ENCODE measurements at regions not wholly inside any gene's neighbourhood (a gene's known extent, or its start where the extent isn't known, plus 50 kb on each side); places are given as distances from the start of the nearest gene placed in this dataset.
A peak's percentile ranks its signal among the peaks of the same experiment; 100 is the strongest.

DNA sequence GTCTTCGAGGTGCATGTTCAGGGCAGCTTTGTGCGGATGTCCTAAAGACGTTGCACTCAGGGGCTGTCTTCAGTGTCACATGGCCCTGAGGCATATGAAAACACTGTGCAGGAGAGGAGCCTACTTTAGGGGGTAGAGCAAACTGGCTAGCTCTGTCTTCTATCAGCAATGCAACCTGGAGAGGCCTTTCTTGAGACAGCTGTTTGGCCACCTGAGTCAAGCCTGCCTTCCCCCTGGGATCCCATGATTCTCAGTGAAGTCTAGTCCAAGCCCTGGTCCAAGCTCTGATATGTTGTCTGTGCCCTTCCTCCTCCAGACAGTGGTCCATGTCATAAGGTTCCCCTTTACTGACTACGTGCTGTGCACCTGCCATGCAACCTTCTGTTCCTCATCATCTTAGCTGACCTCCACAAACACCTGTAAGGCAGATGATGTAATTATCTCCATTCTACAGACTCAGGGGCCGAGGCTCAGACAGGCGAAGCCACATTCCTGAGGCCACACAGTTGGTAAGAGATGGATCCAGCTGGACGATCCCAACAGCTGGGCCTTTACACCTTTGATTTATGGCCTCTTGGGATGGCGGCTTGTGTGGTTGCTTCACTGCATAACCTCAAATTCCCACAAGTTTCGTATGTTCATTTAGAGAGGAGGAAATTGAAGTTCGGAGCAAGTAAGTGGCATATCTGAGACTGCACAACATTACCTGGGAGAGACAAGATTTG lies 109.9 kb downstream of the COPS8 start:
- Histone ChIP-seq H3K4me3 (no peak overlapping the region), H3K27me3 (no peaks in the 10 kb centered on the region), H3K27ac (no peak overlapping the region), H3K9me3 (no peaks in the 10 kb centered on the region), H3K36me3 (no peaks in the 10 kb centered on the region), H3K4me1 (peaks cover 0 to 10% (median 2%) of the 10 kb centered on the region in 4 donors)
- peak in 1 of 2 donors; percentile 4 for DNase-seq (ENCODE audit: low spot score in 2 of 2)
- 84 to 93% methylated on average over 9 to 10 of the region's 10 CpGs for WGBS, 2 donors
- TF ChIP-seq, protein P1, sequence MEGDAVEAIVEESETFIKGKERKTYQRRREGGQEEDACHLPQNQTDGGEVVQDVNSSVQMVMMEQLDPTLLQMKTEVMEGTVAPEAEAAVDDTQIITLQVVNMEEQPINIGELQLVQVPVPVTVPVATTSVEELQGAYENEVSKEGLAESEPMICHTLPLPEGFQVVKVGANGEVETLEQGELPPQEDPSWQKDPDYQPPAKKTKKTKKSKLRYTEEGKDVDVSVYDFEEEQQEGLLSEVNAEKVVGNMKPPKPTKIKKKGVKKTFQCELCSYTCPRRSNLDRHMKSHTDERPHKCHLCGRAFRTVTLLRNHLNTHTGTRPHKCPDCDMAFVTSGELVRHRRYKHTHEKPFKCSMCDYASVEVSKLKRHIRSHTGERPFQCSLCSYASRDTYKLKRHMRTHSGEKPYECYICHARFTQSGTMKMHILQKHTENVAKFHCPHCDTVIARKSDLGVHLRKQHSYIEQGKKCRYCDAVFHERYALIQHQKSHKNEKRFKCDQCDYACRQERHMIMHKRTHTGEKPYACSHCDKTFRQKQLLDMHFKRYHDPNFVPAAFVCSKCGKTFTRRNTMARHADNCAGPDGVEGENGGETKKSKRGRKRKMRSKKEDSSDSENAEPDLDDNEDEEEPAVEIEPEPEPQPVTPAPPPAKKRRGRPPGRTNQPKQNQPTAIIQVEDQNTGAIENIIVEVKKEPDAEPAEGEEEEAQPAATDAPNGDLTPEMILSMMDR (IDR thresholded peaks at IDR 0.05), result no peak
- no peak for TF ChIP-seq EP300 (IDR thresholded peaks at IDR 0.05)
- TF ChIP-seq POLR2A (IDR thresholded peaks at IDR 0.05), result no peak

GRCh38 chr2:237196409-237196808 lies 110.7 kb downstream of the COPS8 start:
- Histone ChIP-seq H3K4me3 (no peak overlapping the region), H3K4me1 (peaks cover 0 to 11% (median 2%) of the 10 kb centered on the region in 4 donors), H3K36me3 (no peaks in the 10 kb centered on the region), H3K27ac (no peak overlapping the region), H3K9me3 (no peaks in the 10 kb centered on the region), H3K27me3 (no peaks in the 10 kb centered on the region)
- WGBS, 2 donors, result 42 to 52% methylated on average over 1 of the region's 1 CpG
- TF ChIP-seq EP300 (IDR thresholded peaks at IDR 0.05), result no peak
- TF ChIP-seq POLR2A (IDR thresholded peaks at IDR 0.05), result no peak
- TF ChIP-seq, protein P1 (IDR thresholded peaks at IDR 0.05), result no peak
- no peak for DNase-seq (ENCODE audit: low spot score in 2 of 2)

- Histone ChIP-seq H3K27ac (no peak overlapping the region), H3K27me3 (no peaks in the 10 kb centered on the region), H3K4me3 (no peak overlapping the region), H3K36me3 (no peaks in the 10 kb centered on the region), H3K9me3 (no peaks in the 10 kb centered on the region), H3K4me1 (peaks cover 0 to 12% (median 2%) of the 10 kb centered on the region in 4 donors)
- TF ChIP-seq POLR2A (IDR thresholded peaks at IDR 0.05), result no peak
- TF ChIP-seq EP300 (IDR thresholded peaks at IDR 0.05), result no peak
- TF ChIP-seq, protein P1 (IDR thresholded peaks at IDR 0.05), result no peak
- whole genome bisulfite sequencing, 2 donors, result 72 to 77% methylated on average over 6 of the region's 6 CpGs
- peak in 1 of 2 donors; percentile 5 for DNase-seq (ENCODE audit: low spot score in 2 of 2)
These were observed 111.4 kb downstream of the COPS8 start for GRCh38 chr2:237196866-237197618.

DNA sequence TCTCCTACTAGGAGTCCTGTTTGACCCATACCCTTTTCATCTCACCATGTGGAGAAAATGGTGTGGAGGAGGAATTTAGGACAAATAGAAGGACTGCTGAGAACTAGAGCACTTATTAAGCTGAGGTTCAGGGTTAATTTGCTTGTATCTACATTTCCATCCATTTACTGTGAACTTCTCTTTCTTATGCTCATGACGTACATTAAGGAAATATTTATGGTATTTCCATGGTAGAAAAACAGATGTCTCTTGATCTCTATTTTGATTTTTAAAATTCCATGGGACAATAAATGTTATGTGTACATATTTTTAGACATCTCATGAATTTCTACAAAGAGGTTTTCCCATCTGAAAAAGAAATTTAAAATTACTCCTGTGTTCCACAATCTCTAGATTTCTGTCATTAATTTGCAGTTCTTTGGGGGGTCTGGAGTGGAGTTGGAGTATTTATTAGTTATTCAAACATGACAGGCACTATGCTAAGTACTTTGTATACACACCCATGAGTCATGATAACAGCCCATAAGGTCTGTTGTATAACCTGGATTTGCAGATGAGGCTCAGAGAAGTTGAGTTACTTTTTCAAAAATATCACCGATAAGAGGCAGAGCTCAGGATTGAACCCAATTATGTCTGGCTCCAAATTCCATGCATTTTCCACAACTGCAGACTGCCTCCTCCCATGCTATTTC lies 112.6 kb downstream of the COPS8 start:
- no peaks in the 10 kb centered on the region for H3K27me3 ChIP-seq
- no peaks in the 10 kb centered on the region for H3K9me3 ChIP-seq
- H3K4me3 ChIP-seq, result no peak overlapping the region
- 55 to 70% methylated on average over 2 of the region's 2 CpGs for WGBS, 2 donors
- no peaks in the 10 kb centered on the region for H3K36me3 ChIP-seq
- no peak overlapping the region for H3K27ac ChIP-seq
- no peak for TF ChIP-seq POLR2A (IDR thresholded peaks at IDR 0.05)
- TF ChIP-seq EP300 (IDR thresholded peaks at IDR 0.05), result no peak
- TF ChIP-seq, protein P1 (IDR thresholded peaks at IDR 0.05), result no peak
- H3K4me1 ChIP-seq, result peaks cover 0 to 12% (median 2%) of the 10 kb centered on the region in 4 donors
- DNase-seq (ENCODE audit: low spot score in 2 of 2), result no peak
